ENCODE measurements at regions not wholly inside any gene's neighbourhood (a gene's known extent, or its start where the extent isn't known, plus 50 kb on each side); places are given as distances from the start of the nearest gene placed in this dataset.

DNA sequence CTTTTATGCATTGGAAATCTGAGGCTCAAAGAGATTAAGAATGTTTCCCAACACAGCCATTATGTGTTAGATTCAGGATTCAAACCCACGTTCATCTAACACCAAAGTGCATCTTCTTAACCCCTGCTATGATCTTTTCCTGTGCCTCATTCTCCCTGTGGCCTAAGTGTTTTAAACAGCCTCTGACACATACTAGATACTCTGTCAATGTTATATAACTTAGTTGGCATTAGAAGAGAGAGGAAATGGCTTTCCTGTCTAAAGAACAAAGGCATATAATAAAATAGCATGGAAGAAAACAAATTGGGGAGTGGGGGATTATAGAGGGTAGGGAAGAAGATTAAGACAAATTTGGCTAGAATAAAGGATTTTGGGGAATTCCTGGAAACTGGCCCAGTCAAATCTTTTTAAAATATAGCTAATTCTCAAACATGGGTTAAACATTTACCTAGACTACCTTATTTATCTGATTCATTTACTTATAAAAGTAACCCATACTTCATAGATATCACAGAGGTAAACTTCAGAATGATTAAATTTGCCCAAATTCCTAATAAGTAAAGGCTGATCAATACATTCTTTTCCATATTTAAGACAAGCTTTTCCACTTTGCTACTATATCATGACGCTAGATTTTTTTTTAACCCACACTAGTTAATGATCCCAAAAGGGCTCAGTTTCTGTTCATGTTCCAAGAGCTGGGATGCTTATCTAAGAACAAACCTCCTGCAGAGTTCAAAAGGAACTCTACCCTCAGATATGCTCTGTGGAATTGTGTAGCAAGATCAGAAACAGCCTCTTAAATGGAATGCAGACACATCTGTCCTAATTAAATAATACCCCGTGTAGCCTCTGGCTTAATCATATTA is 122.9 kb upstream of the PTPRG start:
- TF ChIP-seq, protein P1, sequence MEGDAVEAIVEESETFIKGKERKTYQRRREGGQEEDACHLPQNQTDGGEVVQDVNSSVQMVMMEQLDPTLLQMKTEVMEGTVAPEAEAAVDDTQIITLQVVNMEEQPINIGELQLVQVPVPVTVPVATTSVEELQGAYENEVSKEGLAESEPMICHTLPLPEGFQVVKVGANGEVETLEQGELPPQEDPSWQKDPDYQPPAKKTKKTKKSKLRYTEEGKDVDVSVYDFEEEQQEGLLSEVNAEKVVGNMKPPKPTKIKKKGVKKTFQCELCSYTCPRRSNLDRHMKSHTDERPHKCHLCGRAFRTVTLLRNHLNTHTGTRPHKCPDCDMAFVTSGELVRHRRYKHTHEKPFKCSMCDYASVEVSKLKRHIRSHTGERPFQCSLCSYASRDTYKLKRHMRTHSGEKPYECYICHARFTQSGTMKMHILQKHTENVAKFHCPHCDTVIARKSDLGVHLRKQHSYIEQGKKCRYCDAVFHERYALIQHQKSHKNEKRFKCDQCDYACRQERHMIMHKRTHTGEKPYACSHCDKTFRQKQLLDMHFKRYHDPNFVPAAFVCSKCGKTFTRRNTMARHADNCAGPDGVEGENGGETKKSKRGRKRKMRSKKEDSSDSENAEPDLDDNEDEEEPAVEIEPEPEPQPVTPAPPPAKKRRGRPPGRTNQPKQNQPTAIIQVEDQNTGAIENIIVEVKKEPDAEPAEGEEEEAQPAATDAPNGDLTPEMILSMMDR (CRISPR knock-in tag; IDR thresholded peaks at IDR 0.05), result no peak
- TF ChIP-seq, protein P2, sequence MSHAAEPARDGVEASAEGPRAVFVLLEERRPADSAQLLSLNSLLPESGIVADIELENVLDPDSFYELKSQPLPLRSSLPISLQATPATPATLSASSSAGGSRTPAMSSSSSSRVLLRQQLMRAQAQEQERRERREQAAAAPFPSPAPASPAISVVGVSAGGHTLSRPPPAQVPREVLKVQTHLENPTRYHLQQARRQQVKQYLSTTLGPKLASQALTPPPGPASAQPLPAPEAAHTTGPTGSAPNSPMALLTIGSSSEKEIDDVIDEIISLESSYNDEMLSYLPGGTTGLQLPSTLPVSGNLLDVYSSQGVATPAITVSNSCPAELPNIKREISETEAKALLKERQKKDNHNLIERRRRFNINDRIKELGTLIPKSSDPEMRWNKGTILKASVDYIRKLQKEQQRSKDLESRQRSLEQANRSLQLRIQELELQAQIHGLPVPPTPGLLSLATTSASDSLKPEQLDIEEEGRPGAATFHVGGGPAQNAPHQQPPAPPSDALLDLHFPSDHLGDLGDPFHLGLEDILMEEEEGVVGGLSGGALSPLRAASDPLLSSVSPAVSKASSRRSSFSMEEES (CRISPR knock-in tag; IDR thresholded peaks at IDR 0.05), result no peak
- no peak for TF ChIP-seq HNRNPL (IDR thresholded peaks at IDR 0.05; ENCODE audit: low read depth, low read length)
- no peak for TF ChIP-seq KDM1A (CRISPR knock-in tag; IDR thresholded peaks at IDR 0.05)
- TF ChIP-seq TBL1XR1 (IDR thresholded peaks at IDR 0.05; ENCODE audit: borderline replicate concordance, low read length, partially characterized antibody), result no peak
- no peak for TF ChIP-seq ARNT2 (CRISPR knock-in tag; IDR thresholded peaks at IDR 0.05; ENCODE audit: low read depth)
- TF ChIP-seq ZNF326 (CRISPR knock-in tag; IDR thresholded peaks at IDR 0.05; ENCODE audit: borderline replicate concordance), result no peak
- no peak for TF ChIP-seq DMAP1 (CRISPR knock-in tag; IDR thresholded peaks at IDR 0.05)
- TF ChIP-seq ZNF432 (CRISPR knock-in tag; IDR thresholded peaks at IDR 0.05; ENCODE audit: borderline replicate concordance), result no peak
